Activated CD4-positive, alpha-beta T cell treated with anti-CD3 and anti-CD28 coated beads, Interleukin-2, amount 10 ng/mL, durations not matched to agents 24 days and 14 days (primary cell): ENCODE measurements at regions not wholly inside any gene's neighbourhood (a gene's known extent, or its start where the extent isn't known, plus 50 kb on each side); places are given as distances from the start of the nearest gene placed in this dataset.
"Not testable (repeated sequence)": the region's sequence is repeated elsewhere in the genome, so short reads cannot be mapped to it uniquely, and the experiment has no call there.

ENCODE experiments used
- DNase-seq: peaks from one replicate; pipeline ENCODE4 v3.0.0; 2022
- H3K27ac Mint-ChIP-seq: one replicate; pipeline ENCODE4 v1.8.0; 2022; ENCODE audit warnings: mild to moderate bottlenecking, mixed read lengths
- H3K27me3 Mint-ChIP-seq: one replicate; pipeline ENCODE4 v1.8.0; 2022; ENCODE audit warnings: mixed read lengths
- H3K36me3 Mint-ChIP-seq: one replicate; pipeline ENCODE4 v1.8.0; 2022; ENCODE audit warnings: low read depth, mild to moderate bottlenecking, mixed read lengths
- H3K4me1 Mint-ChIP-seq: one replicate; pipeline ENCODE4 v1.8.0; 2021; ENCODE audit warnings: mixed read lengths
- H3K4me3 Mint-ChIP-seq: one replicate; pipeline ENCODE4 v1.8.0; 2022; ENCODE audit warnings: mild to moderate bottlenecking, moderate library complexity, mixed read lengths
- H3K9me3 Mint-ChIP-seq: one replicate; pipeline ENCODE4 v1.8.0; 2021; ENCODE audit warnings: mixed read lengths
- intact Hi-C: fragments of 100-400 bp; cut with micrococcal nuclease; formaldehyde crosslinking; loops from one replicate; pipeline ENCODE4 v1.15.1; 2023

DNA sequence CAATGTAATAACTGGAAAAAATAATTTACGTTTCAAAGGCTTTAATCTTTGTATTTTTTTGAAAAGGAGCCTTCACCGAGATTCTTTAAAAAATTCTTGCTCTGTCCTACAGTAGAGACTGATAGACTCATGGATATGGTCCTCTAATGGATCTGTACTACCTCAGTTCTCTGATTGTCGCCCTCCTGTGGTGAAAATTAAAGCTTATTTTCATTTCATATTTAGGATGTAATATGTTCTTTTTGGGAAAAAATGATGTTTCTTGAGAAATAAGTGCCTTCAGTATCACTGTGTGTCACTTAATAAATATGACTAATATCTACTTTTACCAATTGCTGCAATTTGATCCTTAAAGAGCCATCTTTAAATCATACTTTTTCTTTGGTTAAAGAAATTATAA lies 4593.3 kb upstream of the OR11H1 start:
- H3K27ac Mint-ChIP-seq, intact Hi-C loops, H3K36me3 Mint-ChIP-seq, H3K4me1 Mint-ChIP-seq, H3K4me3 Mint-ChIP-seq, DNase-seq, H3K27me3 Mint-ChIP-seq: not testable (repeated sequence)
- H3K9me3 Mint-ChIP-seq = peaks cover 32% of the 10 kb centered on the region

DNA sequence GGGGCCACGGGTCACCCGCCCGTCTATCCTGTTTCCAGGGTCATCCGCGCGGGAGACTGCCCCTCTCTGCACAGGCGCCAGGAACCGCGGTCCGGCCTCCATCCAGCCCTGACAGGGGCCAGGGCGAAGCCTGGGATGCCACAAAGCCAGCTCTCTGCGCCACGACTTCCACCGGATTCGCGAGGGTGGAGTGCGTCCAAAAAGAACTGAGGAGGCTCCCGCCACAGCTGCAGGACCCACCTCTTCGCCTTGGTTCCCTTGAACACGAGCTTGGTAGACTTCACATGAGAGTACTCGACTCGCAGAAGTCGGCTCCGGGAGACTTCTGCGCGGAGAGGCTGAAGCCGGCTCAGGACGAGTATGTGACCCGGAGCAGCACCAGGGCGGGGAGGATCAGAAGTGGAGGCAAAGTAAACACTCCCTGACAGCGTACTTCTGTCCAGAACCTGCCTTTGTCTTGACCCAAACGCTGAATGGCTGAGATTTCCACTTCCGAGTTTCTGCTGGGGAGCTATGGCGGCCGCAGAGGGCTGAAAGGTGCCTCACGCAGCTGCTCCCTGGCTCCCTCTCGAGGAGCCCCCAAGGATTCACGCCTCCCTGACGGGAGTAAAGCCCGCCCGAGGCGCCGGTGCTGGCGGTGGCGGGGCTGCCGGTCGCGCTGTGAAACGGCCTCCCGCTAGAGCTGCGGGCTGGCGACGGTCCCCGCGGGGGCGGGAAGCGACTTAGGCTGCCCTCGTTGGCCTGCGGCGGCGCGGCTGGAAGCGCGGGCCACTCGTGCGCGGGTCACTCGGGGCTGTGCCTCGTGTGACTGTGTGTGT lies 4566.7 kb upstream of the OR11H1 start:
- H3K36me3 Mint-ChIP-seq = peaks cover 3% of the 10 kb centered on the region
- no peak for DNase-seq
- intact Hi-C loops = no loop called here
- H3K4me3 Mint-ChIP-seq = no peak overlapping the region
- no peaks in the 10 kb centered on the region for H3K4me1 Mint-ChIP-seq
- no peak overlapping the region for H3K27ac Mint-ChIP-seq
- peaks cover 52% of the 10 kb centered on the region for H3K9me3 Mint-ChIP-seq
- H3K27me3 Mint-ChIP-seq = no peaks in the 10 kb centered on the region

DNA sequence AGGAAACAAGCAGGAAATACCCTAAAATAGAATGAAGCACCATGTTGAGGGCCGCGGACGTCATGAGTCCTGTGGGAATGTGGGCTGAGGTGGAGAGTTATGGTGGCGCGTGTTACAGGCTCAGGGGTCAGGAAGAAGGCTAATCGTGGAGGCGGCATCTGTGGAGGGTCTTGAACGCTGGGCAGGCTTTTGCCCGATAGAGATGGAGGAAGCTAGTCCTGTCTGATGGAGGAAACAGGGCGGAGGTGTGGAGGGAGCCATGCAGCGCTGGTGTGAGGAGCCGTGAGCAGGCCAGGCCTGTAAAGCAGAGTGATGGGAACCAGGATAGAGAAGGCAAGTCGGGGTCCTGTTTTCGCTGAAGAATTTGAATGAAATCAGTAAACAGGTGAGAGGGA lies 4566.1 kb upstream of the OR11H1 start:
- H3K27me3 Mint-ChIP-seq, DNase-seq, intact Hi-C loops, H3K4me3 Mint-ChIP-seq, H3K4me1 Mint-ChIP-seq, H3K36me3 Mint-ChIP-seq, H3K27ac Mint-ChIP-seq: not testable (repeated sequence)
- H3K9me3 Mint-ChIP-seq = peaks cover 47% of the 10 kb centered on the region
